Brain microvascular endothelial cell (primary cell): ENCODE measurements at regions not wholly inside any gene's neighbourhood (a gene's known extent, or its start where the extent isn't known, plus 50 kb on each side); places are given as distances from the start of the nearest gene placed in this dataset.

Source experiments
- DNase-seq: peaks from one replicate; pipeline ENCODE4 v3.0.0-alpha.2; 2020
- H3K27ac ChIP-seq: fragments of 250-450 bp; sonication (Bioruptor Pico); 2 replicates; pipeline ENCODE4 v1.5.1; 2020; ENCODE audit warnings: mild to moderate bottlenecking, moderate library complexity
- H3K27me3 ChIP-seq: fragments of 250-450 bp; sonication (Bioruptor Pico); replicated peaks from 2 replicates; pipeline ENCODE4 v1.5.1; 2020; ENCODE audit warnings: mild to moderate bottlenecking
- H3K36me3 ChIP-seq: fragments of 250-450 bp; sonication (Bioruptor Pico); replicated peaks from 2 replicates; pipeline ENCODE4 v1.5.1; 2020; ENCODE audit warnings: mild to moderate bottlenecking
- H3K4me3 ChIP-seq: 2 replicates; pipeline ENCODE4 v1.5.1; 2011; ENCODE audit warnings: low read depth, mild to moderate bottlenecking, control low read depth, low read length, moderate library complexity
- in situ Hi-C: cut with HindIII; loops from 2 replicates; pipeline ENCODE4 v1.10.0; 2017; ENCODE audit warnings: low sequenced_read_pairs, low pct_ligation_motif_present
- TF ChIP-seq, protein P1 (sequence below): IDR thresholded peaks from 2 replicates; pipeline ENCODE4 v1.5.1; 2011; ENCODE audit warnings: low read depth, mild to moderate bottlenecking, moderate library complexity, low read length, control low read depth, inconsistent platforms; ENCODE audit errors: missing control alignments

DNA sequence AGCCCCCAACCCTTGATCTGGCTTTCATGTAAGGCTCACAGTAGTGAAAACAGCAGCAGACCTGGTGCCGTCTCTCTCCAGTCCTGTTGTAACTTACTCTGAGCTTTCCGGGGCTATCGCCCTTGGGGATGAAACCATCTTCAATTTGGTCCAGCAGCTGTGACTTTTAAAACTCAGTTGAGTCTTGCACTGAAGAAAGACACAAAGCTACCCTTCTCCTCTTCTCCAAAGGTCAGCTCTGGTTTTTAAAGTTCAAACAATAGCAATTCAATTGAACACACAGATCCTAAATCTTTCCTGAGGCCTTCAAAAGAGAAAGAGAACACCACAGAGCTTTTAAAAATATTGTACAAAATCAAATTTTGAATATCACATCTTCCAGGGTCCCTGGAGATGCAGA is 83.5 kb downstream of the SNX5 start:
- in situ Hi-C loops = no loop called here
- Histone ChIP-seq H3K36me3 (no peaks in the 10 kb centered on the region), H3K4me3 (no peak overlapping the region), H3K27me3 (no peaks in the 10 kb centered on the region), H3K27ac (no peak overlapping the region)
- TF ChIP-seq, protein P1, sequence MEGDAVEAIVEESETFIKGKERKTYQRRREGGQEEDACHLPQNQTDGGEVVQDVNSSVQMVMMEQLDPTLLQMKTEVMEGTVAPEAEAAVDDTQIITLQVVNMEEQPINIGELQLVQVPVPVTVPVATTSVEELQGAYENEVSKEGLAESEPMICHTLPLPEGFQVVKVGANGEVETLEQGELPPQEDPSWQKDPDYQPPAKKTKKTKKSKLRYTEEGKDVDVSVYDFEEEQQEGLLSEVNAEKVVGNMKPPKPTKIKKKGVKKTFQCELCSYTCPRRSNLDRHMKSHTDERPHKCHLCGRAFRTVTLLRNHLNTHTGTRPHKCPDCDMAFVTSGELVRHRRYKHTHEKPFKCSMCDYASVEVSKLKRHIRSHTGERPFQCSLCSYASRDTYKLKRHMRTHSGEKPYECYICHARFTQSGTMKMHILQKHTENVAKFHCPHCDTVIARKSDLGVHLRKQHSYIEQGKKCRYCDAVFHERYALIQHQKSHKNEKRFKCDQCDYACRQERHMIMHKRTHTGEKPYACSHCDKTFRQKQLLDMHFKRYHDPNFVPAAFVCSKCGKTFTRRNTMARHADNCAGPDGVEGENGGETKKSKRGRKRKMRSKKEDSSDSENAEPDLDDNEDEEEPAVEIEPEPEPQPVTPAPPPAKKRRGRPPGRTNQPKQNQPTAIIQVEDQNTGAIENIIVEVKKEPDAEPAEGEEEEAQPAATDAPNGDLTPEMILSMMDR = no peak
- DNase-seq = no peak

DNA sequence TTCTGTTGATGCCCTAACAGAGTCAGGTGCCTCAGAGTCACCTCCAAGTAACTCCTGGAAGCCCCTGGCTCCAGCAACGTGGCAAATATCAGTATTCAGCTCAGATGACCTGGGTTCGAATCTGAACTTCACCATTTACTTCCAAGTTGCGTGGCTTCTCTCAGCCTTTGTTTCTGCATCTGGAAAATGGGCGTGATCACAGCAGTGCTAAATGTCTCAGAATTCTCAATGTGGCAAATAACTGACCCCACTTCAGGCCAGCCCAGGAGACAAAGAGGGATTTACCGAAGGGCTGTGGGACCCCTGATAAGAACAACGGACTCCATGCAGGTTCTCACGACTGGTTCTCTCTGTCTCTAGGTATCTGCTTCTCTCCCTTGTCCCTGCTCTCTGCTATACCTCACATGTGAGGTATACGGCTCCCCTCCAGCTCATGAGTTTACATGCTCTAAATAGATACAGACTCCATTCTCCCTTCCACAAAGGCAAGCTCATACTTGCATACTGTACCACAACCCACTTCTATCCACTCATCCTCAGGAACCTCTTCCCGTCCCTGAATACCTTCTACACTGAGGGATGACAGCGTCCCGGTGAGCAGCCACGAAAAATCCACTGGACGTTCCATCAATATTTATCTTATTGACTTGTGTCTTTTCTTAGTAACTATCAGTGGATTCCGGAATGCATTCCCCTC is 84.1 kb downstream of the SNX5 start:
- Histone ChIP-seq H3K27ac (no peak overlapping the region), H3K4me3 (no peak overlapping the region), H3K36me3 (no peaks in the 10 kb centered on the region), H3K27me3 (no peaks in the 10 kb centered on the region)
- TF ChIP-seq, protein P1 = no peak
- DNase-seq = no peak
- in situ Hi-C loops = no loop called here

DNA sequence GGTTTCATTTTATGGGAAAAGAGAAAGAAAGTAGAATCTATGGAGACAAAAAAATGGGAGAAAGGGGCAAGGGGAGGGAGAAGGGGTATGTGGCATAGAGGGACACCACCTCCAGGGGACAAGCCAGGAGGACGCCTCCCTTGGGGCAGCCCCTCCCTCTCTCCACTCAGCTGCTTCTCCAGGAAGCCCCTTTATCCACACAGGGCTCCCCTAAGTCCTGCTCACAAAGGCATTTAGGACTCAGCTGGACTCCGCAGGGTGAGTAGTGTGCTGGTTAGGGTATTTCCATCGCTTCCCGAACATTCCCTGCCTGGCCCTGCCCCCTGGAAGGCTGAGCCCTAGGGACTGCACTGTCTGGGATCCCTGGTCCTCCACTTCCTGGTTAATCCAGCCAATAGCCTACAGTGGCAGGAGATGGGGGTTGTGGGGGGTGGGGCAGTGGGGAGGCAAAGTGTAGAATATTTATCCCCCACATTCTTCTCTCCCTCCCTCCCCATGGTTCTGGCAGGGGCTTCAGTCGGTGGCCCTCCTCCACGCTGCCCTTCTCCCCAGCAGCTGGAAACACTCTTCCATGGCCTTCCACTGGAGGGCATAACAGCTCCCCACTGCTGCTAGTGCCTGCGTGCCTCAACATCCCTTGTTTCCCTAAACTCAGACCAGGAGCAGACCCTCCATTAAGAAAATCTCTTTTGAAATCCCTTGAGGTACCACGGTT is 84.8 kb downstream of the SNX5 start:
- TF ChIP-seq, protein P1 = peak; percentile 30

DNA sequence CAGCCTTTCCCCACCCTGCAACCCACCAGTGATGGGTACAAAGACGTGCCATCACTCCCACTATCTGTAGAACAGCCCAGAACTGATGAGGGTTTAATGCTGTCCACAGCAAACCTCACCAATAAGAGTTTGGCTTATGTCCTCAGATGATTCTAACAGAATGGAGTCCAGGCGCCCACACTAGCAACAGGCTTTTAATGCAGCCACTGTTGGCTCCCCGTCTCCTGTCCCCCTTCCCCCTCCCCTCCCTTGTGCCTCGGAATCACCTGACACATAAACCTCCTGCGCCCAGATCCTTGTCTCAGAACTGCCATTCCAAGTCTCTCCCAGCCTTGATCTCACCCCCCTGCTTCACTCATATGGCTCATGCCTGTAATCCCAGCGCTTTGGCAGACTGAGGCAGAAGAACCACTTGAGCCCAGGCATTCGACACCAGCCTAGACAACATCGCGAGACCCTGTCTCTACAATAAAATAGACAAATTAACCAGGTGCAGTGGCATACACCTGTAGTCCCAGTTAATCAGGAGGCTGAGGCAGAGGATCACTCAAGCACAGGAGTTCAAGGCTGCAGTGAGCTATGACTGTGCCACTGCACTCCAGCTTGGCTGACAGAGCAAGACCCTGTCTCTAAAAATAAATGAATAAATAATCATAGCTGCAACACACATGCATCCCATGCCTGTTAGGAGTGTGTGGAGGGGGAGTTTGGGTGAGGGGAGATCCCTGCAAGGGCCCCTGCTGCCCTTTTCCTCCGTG is 85.6 kb downstream of the SNX5 start:
- TF ChIP-seq, protein P1 = no peak
- in situ Hi-C loops = no loop called here
- no peaks in the 10 kb centered on the region for H3K36me3 ChIP-seq
- H3K27me3 ChIP-seq = no peaks in the 10 kb centered on the region
- DNase-seq = no peak
- no peak overlapping the region for H3K27ac ChIP-seq
- no peak overlapping the region for H3K4me3 ChIP-seq

More for the DNA sequence above, 84.8 kb downstream of the SNX5 start:
- no peak for DNase-seq
- Histone ChIP-seq H3K27ac (no peak overlapping the region), H3K4me3 (no peak overlapping the region), H3K27me3 (no peaks in the 10 kb centered on the region), H3K36me3 (no peaks in the 10 kb centered on the region)
- in situ Hi-C loops = no loop called here

DNA sequence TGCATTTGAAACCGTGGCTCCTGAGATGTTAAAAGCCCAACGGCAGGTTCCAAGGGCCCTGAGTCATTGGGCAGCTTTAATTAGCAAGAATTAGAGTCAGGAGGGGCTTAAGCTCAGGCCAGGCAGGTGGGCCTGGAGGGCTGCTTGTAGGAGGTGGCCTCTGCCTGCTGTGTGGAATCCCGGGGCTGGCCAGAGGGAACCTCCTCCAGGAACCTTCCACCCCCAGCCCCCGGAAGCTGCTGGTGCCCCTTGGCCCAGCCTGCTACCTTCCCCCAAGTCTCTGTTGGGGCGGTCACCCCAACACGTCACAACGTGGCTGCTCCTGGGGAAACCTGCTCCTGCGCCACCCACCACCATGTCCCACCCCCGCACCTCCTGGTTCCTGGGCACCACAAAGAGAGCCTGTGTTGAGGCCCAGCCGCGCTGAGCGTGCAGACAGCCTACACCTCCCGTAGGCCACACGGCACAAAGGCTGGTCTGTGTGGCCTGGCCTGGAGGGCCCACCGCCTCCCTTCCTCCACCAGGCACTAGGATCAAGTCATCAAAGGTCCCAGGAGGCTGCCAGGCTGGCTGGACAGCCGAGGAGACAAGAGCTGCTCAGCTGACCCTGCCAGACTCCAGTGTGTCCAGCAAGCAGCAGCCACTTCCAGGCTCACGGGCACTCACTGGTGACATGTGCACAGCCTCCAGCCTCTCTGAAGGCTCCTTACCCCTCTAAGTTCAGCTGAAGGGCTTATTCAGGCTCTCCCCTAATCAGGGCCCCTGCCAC is 86.3 kb downstream of the SNX5 start:
- Histone ChIP-seq H3K27me3 (no peaks in the 10 kb centered on the region), H3K4me3 (no peak overlapping the region), H3K36me3 (no peaks in the 10 kb centered on the region), H3K27ac (no peak overlapping the region)
- TF ChIP-seq, protein P1 = no peak
- no peak for DNase-seq
- in situ Hi-C loops = no loop called here
